ENCODE measurements at regions not wholly inside any gene's neighbourhood (a gene's known extent, or its start where the extent isn't known, plus 50 kb on each side); places are given as distances from the start of the nearest gene placed in this dataset.
"Not testable (repeated sequence)": the region's sequence is repeated elsewhere in the genome, so short reads cannot be mapped to it uniquely, and the experiment has no call there.

DNA sequence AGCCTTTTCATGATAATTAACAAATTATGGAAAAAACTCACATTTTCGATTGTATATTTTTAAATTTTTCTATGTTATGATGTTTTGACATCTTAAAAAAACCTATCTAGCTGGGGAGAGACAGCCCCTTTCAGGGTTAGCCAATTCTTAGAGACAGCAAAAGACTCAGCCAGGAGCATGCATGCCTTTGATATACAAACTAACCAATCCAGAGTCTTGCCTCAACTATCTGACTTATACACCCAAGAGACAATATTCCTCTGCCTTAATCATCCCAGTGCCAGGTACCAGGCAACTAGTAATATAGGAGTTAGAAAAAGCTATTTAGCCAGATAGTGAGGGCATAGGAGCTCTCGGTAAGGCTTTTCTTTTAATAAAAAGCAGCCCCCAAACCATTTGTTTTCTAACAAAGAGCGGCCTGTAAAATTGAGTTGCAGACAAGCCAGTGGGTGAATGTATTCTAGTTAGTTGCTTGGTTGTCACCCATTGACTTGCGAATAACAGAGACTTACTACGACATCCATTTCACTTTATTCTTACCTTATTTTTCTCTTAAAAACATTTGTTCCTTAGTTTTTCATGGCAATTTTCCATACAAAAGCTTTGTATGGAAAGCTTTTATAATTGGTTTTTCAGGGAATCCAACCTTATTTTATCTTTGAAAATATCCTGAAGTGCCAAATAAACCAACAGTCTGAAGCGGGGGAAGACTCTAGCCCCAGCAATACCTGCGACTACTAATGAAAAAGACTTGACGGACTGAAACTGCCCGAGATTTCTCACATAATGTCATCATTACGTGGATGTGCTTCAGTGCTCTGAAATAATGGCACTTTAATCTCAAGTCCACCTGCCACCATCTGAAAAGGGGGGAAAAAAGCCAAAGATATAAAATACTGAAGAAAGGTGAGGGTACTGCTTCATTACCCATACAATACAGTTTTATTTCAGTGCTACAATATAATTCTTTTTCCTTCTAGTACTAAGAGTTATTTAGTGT is 64.6 kb upstream of the ATP2C1 start:
- in situ Hi-C loops (cut with HindIII; ENCODE audit: low sequenced_read_pairs) = no loop called here

GRCh38 chr3:130831719-130832400 is 62.0 kb upstream of the ATP2C1 start:
- in situ Hi-C loops (cut with HindIII; ENCODE audit: low sequenced_read_pairs) = no loop called here
- H3K4me3 ChIP-seq (ENCODE audit: low read depth, low read length) = no peak overlapping the region
- TF ChIP-seq, protein P1, sequence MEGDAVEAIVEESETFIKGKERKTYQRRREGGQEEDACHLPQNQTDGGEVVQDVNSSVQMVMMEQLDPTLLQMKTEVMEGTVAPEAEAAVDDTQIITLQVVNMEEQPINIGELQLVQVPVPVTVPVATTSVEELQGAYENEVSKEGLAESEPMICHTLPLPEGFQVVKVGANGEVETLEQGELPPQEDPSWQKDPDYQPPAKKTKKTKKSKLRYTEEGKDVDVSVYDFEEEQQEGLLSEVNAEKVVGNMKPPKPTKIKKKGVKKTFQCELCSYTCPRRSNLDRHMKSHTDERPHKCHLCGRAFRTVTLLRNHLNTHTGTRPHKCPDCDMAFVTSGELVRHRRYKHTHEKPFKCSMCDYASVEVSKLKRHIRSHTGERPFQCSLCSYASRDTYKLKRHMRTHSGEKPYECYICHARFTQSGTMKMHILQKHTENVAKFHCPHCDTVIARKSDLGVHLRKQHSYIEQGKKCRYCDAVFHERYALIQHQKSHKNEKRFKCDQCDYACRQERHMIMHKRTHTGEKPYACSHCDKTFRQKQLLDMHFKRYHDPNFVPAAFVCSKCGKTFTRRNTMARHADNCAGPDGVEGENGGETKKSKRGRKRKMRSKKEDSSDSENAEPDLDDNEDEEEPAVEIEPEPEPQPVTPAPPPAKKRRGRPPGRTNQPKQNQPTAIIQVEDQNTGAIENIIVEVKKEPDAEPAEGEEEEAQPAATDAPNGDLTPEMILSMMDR (IDR thresholded peaks at IDR 0.05; ENCODE audit: low read depth, low read length, missing control alignments) = no peak

More for the DNA sequence above, 64.6 kb upstream of the ATP2C1 start:
- TF ChIP-seq, protein P1 (IDR thresholded peaks at IDR 0.05; ENCODE audit: low read depth, low read length, missing control alignments) = no peak
- H3K4me3 ChIP-seq (ENCODE audit: low read depth, low read length) = no peak overlapping the region
- DNase-seq (ENCODE audit: low read depth) = no peak

DNA sequence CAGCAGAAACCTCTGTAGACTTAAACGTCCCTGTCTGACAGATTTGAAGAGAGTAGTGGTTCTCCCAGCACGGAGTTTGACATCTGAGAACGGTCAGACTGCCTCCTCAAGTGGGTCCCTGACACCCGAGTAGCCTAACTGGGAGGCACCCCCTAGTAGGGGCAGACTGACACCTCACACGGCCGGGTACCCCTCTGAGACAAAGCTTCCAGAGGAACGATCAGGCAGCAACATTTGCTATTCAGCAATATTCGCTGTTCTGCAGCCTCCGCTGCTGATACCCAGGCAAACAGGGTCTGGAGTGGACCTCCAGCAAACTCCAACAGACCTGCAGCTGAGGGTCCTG is 61.5 kb upstream of the ATP2C1 start:
- in situ Hi-C loops (cut with HindIII; ENCODE audit: low sequenced_read_pairs); DNase-seq (ENCODE audit: low read depth); H3K4me3 ChIP-seq (ENCODE audit: low read depth, low read length): not testable (repeated sequence)

More at GRCh38 chr3:130831719-130832400, 62.0 kb upstream of the ATP2C1 start:
- DNase-seq (ENCODE audit: low read depth) = no peak

DNA sequence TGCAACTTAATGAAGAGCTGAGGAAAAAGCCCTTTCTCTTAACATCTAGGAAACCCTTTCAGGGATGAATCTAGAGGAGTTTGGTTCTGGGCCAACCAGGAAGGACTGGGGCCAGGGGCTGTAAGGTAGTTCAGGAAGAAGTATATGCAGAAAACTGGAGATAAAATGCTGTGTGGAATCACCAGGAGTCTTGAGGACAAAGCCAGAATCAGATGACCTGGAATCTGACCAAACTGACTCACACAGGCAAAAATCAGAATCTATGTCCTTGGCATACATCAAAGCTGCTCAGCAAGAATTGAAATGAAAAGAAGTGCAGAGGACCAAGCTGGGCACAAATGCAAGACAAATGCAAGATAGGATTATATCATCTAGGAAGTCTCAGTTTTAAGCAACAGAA is 59.4 kb upstream of the ATP2C1 start:
- TF ChIP-seq, protein P1 (IDR thresholded peaks at IDR 0.05; ENCODE audit: low read depth, low read length, missing control alignments) = no peak
- in situ Hi-C loops (cut with HindIII; ENCODE audit: low sequenced_read_pairs) = no loop called here
- no peak overlapping the region for H3K4me3 ChIP-seq (ENCODE audit: low read depth, low read length)
- peak; percentile 35 for DNase-seq (ENCODE audit: low read depth)

GRCh38 chr3:130835483-130835882 is 58.4 kb upstream of the ATP2C1 start:
- H3K4me3 ChIP-seq (ENCODE audit: low read depth, low read length) = no peak overlapping the region
- in situ Hi-C loops (cut with HindIII; ENCODE audit: low sequenced_read_pairs) = no loop called here
- DNase-seq (ENCODE audit: low read depth) = no peak
- TF ChIP-seq, protein P1 (IDR thresholded peaks at IDR 0.05; ENCODE audit: low read depth, low read length, missing control alignments) = no peak

GRCh38 chr3:130838898-130839600 is 54.8 kb upstream of the ATP2C1 start:
- in situ Hi-C loops (cut with HindIII; ENCODE audit: low sequenced_read_pairs) = no loop called here
- no peak for DNase-seq (ENCODE audit: low read depth)
- TF ChIP-seq, protein P1 (IDR thresholded peaks at IDR 0.05; ENCODE audit: low read depth, low read length, missing control alignments) = no peak
- H3K4me3 ChIP-seq (ENCODE audit: low read depth, low read length) = no peak overlapping the region

All from astrocyte of the cerebellum (primary cell).